ENCODE measurements at regions not wholly inside any gene's neighbourhood (a gene's known extent, or its start where the extent isn't known, plus 50 kb on each side); places are given as distances from the start of the nearest gene placed in this dataset.

GRCh38 chr10:10043083-10043482 is 974.6 kb upstream of the CELF2 start:
- H3K4me1 Mint-ChIP-seq (ENCODE audit: unreplicated experiment): peaks cover 13% of the 10 kb centered on the region
- no peak overlapping the region for H3K4me3 Mint-ChIP-seq (ENCODE audit: unreplicated experiment)
- H3K9me3 Mint-ChIP-seq (ENCODE audit: unreplicated experiment): no peaks in the 10 kb centered on the region
- no peak for DNase-seq (ENCODE audit: low spot score)
- H3K27ac Mint-ChIP-seq (ENCODE audit: unreplicated experiment): no peak overlapping the region
- H3K27me3 Mint-ChIP-seq (ENCODE audit: unreplicated experiment): peaks cover 6% of the 10 kb centered on the region
- H3K36me3 Mint-ChIP-seq (ENCODE audit: low read depth, unreplicated experiment): no peaks in the 10 kb centered on the region
- TF ChIP-seq, protein P1, sequence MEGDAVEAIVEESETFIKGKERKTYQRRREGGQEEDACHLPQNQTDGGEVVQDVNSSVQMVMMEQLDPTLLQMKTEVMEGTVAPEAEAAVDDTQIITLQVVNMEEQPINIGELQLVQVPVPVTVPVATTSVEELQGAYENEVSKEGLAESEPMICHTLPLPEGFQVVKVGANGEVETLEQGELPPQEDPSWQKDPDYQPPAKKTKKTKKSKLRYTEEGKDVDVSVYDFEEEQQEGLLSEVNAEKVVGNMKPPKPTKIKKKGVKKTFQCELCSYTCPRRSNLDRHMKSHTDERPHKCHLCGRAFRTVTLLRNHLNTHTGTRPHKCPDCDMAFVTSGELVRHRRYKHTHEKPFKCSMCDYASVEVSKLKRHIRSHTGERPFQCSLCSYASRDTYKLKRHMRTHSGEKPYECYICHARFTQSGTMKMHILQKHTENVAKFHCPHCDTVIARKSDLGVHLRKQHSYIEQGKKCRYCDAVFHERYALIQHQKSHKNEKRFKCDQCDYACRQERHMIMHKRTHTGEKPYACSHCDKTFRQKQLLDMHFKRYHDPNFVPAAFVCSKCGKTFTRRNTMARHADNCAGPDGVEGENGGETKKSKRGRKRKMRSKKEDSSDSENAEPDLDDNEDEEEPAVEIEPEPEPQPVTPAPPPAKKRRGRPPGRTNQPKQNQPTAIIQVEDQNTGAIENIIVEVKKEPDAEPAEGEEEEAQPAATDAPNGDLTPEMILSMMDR (IDR thresholded peaks at IDR 0.05; ENCODE audit: unreplicated experiment): no peak

DNA sequence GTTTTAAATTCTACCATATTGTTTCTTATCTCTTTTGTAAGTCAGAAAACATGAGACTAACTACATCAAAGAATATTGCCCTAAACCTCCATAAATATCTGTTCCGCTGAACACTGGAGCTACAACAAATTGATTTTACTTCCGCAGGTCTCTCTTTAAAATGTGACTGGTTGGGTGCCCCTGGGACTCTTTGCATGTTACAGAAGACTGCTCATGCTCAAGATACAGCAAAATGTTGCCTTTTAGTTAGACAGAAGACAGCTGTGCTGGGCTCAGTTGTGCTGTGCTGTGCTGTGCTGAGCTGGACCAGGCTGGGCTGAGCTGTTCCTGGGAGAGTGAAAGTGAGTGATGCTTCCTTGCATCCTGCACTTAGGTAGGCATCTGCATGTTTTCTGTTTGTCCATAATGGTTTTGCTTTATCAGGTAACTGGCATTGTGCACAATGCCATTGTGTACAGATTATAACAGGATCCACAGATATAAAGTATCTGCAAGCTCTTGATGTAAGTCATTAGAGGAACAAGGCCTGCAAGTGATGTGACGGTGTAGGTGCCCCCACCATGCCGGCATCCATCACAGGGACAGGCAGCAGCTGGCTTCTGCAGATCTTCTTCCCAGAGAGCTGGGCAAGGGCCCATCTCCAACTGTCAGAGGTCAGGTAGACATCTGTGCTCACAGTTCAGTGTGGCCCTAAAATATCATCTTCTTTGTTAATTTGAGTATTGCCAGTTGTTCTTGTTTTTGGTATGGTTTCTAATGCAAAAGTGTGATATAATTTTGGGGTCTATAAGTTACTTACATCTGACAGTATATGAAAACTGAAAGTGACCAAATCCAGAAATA is 972.5 kb upstream of the CELF2 start:
- H3K4me3 Mint-ChIP-seq (ENCODE audit: unreplicated experiment): no peak overlapping the region
- TF ChIP-seq, protein P1 (IDR thresholded peaks at IDR 0.05; ENCODE audit: unreplicated experiment): no peak
- peaks cover 6% of the 10 kb centered on the region for H3K27me3 Mint-ChIP-seq (ENCODE audit: unreplicated experiment)
- H3K36me3 Mint-ChIP-seq (ENCODE audit: low read depth, unreplicated experiment): no peaks in the 10 kb centered on the region
- no peaks in the 10 kb centered on the region for H3K9me3 Mint-ChIP-seq (ENCODE audit: unreplicated experiment)
- no peak overlapping the region for H3K27ac Mint-ChIP-seq (ENCODE audit: unreplicated experiment)
- DNase-seq (ENCODE audit: low spot score): no peak
- peaks cover 13% of the 10 kb centered on the region for H3K4me1 Mint-ChIP-seq (ENCODE audit: unreplicated experiment)

GRCh38 chr10:10045765-10046028 is 972.0 kb upstream of the CELF2 start:
- H3K4me1 Mint-ChIP-seq (ENCODE audit: unreplicated experiment): peaks cover 13% of the 10 kb centered on the region
- TF ChIP-seq, protein P1 (IDR thresholded peaks at IDR 0.05; ENCODE audit: unreplicated experiment): no peak
- no peaks in the 10 kb centered on the region for H3K9me3 Mint-ChIP-seq (ENCODE audit: unreplicated experiment)
- DNase-seq (ENCODE audit: low spot score): no peak
- H3K27me3 Mint-ChIP-seq (ENCODE audit: unreplicated experiment): peaks cover 6% of the 10 kb centered on the region
- H3K36me3 Mint-ChIP-seq (ENCODE audit: low read depth, unreplicated experiment): no peaks in the 10 kb centered on the region
- H3K4me3 Mint-ChIP-seq (ENCODE audit: unreplicated experiment): no peak overlapping the region
- H3K27ac Mint-ChIP-seq (ENCODE audit: unreplicated experiment): no peak overlapping the region

DNA sequence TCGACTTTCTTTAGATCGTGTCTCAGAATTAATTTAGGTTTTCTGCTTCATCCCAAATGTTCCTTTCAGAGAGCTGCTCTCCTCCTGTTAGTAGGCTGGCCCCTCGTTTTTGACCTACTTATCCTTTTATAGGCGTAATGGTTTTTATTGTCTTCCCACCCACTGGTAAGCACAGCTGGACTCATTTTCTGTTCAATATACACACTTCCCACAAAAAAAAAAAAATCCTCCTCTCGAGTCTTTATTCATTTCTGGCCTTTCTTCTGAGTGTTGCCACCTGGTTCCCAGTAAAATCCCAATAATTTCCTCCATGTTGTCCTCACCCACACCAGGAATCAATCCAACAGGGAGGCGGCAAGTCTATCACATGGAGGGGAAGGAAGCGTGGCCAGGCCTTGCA is 970.2 kb upstream of the CELF2 start:
- Mint-ChIP-seq H3K4me1 (ENCODE audit: unreplicated experiment) (peaks cover 6% of the 10 kb centered on the region), H3K27ac (ENCODE audit: unreplicated experiment) (no peak overlapping the region), H3K36me3 (ENCODE audit: low read depth, unreplicated experiment) (no peaks in the 10 kb centered on the region), H3K27me3 (ENCODE audit: unreplicated experiment) (peaks cover 6% of the 10 kb centered on the region), H3K9me3 (ENCODE audit: unreplicated experiment) (no peaks in the 10 kb centered on the region), H3K4me3 (ENCODE audit: unreplicated experiment) (no peak overlapping the region)
- TF ChIP-seq, protein P1 (IDR thresholded peaks at IDR 0.05; ENCODE audit: unreplicated experiment): no peak
- no peak for DNase-seq (ENCODE audit: low spot score)

GRCh38 chr10:10053051-10053450 is 964.6 kb upstream of the CELF2 start:
- Mint-ChIP-seq H3K27ac (ENCODE audit: unreplicated experiment) (no peak overlapping the region), H3K4me1 (ENCODE audit: unreplicated experiment) (no peaks in the 10 kb centered on the region), H3K9me3 (ENCODE audit: unreplicated experiment) (no peaks in the 10 kb centered on the region), H3K4me3 (ENCODE audit: unreplicated experiment) (no peak overlapping the region), H3K27me3 (ENCODE audit: unreplicated experiment) (peaks cover under 1% of the 10 kb centered on the region), H3K36me3 (ENCODE audit: low read depth, unreplicated experiment) (no peaks in the 10 kb centered on the region)
- DNase-seq (ENCODE audit: low spot score): no peak
- TF ChIP-seq, protein P1 (IDR thresholded peaks at IDR 0.05; ENCODE audit: unreplicated experiment): no peak
